ENCODE measurements at regions not wholly inside any gene's neighbourhood (a gene's known extent, or its start where the extent isn't known, plus 50 kb on each side); places are given as distances from the start of the nearest gene placed in this dataset.

DNA sequence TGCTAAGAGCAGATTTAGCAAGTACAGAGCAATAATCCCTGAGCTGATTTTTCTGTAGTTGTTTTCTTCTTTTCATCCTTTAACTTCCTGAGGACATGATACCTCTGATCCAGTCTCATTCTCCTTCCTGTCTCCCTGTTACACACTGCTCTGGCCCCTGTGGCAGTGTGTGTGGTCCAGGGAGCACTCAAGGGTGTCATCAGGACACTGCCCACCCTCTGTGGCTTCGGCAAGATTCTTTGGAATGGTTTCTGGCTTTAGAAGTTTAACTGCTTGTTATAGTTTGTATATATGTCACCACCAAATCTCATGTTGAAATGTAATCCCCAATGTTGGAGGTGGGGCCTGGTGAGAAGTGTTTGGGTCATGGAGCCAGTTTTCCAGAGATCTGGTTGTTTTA lies 637.3 kb downstream of the BCOR start:
- Histone ChIP-seq H3K36me3 (ENCODE audit: control insufficient read depth, insufficient read depth, low read length) (no peaks in the 10 kb centered on the region), H3K4me1 (ENCODE audit: control insufficient read depth, insufficient read depth, low read length) (no peaks in the 10 kb centered on the region), H3K4me3 (ENCODE audit: low read depth, low read length) (no peak overlapping the region), H3K27me3 (ENCODE audit: control insufficient read depth, insufficient read depth, low read length) (no peaks in the 10 kb centered on the region), H3K27ac (ENCODE audit: low read depth, low read length) (no peak overlapping the region), H3K9ac (ENCODE audit: low read depth, low read length) (no peak overlapping the region), H3K9me3 (ENCODE audit: control insufficient read depth, insufficient read depth, low read length) (peaks cover 13% of the 10 kb centered on the region; the same call in 1 of the 2 replicates)

DNA sequence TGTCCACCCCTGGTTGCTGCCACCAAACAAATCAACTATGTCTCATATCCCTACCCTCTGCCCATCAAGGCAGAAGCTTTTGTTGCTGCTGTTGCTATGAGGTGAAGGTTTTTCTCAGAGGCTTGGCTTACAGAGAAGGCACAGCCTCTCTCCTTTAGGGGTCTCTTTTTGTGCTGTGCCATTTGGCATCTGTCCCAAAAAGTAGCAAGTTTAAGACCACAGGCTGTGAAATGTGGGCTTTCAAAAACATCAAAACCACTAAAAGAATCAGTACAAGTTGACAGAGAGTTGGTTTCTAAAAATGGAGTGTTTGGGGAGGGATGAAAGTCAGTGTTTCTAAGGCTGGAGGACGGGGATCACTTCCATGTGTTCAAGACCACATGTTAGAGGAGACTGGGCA lies 634.9 kb downstream of the BCOR start:
- H3K36me3 ChIP-seq (ENCODE audit: control insufficient read depth, insufficient read depth, low read length) = no peaks in the 10 kb centered on the region
- peaks cover 3% of the 10 kb centered on the region; the same call in 1 of the 2 replicates for H3K9me3 ChIP-seq (ENCODE audit: control insufficient read depth, insufficient read depth, low read length)
- no peak overlapping the region for H3K27ac ChIP-seq (ENCODE audit: low read depth, low read length)
- no peak overlapping the region for H3K9ac ChIP-seq (ENCODE audit: low read depth, low read length)
- H3K4me1 ChIP-seq (ENCODE audit: control insufficient read depth, insufficient read depth, low read length) = no peaks in the 10 kb centered on the region
- H3K4me3 ChIP-seq (ENCODE audit: low read depth, low read length) = no peak overlapping the region
- H3K27me3 ChIP-seq (ENCODE audit: control insufficient read depth, insufficient read depth, low read length) = no peaks in the 10 kb centered on the region

DNA sequence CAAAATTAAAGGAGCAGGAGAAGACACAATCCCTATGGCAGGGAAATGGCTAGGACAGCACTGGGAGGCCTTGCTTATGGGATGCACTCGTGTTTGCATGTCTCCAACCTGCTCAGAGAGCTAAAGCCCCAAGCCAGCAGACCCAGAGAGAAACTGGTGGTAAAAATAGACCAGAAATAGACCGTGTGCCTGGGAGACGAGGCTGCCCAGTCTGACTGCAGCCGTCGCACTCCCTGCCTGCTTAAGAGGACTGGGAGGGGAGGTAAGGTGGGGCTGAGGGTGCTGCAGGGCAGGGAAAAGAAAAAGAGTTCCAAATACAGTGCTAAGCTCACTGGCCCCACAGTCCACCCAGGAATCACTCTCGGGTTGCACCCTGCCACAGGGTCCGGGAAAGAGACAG lies 633.5 kb downstream of the BCOR start:
- H3K4me1 ChIP-seq (ENCODE audit: control insufficient read depth, insufficient read depth, low read length) = no peaks in the 10 kb centered on the region
- H3K4me3 ChIP-seq (ENCODE audit: low read depth, low read length) = no peak overlapping the region
- no peak overlapping the region for H3K27ac ChIP-seq (ENCODE audit: low read depth, low read length)
- H3K9me3 ChIP-seq (ENCODE audit: control insufficient read depth, insufficient read depth, low read length) = peaks cover 3% of the 10 kb centered on the region; the same call in 1 of the 2 replicates
- no peaks in the 10 kb centered on the region for H3K36me3 ChIP-seq (ENCODE audit: control insufficient read depth, insufficient read depth, low read length)
- H3K9ac ChIP-seq (ENCODE audit: low read depth, low read length) = no peak overlapping the region
- no peaks in the 10 kb centered on the region for H3K27me3 ChIP-seq (ENCODE audit: control insufficient read depth, insufficient read depth, low read length)

DNA sequence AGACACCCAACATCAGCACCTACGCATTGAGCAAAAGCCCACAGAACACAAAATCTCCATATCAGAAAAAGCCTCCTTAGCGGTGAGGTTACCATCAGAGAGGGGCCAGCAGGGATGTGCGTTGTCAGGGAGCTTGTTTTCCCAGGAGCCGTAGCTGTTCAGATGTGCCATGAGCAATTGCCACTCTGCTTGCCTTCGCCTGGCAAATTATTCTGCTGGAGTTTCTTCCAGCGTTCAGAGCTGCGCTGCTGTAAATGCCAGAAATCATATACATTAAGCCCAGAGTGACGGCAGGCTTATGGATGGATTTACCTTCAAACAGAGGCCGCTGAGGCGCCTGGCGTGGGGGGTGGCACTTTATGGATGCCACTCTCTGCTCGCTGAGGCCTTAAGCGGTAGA lies 632.3 kb downstream of the BCOR start:
- peaks cover 7% of the 10 kb centered on the region; the same call in 1 of the 2 replicates for H3K9me3 ChIP-seq (ENCODE audit: control insufficient read depth, insufficient read depth, low read length)
- H3K9ac ChIP-seq (ENCODE audit: low read depth, low read length) = no peak overlapping the region
- no peak overlapping the region for H3K4me3 ChIP-seq (ENCODE audit: low read depth, low read length)
- H3K27me3 ChIP-seq (ENCODE audit: control insufficient read depth, insufficient read depth, low read length) = no peaks in the 10 kb centered on the region
- no peaks in the 10 kb centered on the region for H3K4me1 ChIP-seq (ENCODE audit: control insufficient read depth, insufficient read depth, low read length)
- no peak overlapping the region for H3K27ac ChIP-seq (ENCODE audit: low read depth, low read length)
- H3K36me3 ChIP-seq (ENCODE audit: control insufficient read depth, insufficient read depth, low read length) = no peaks in the 10 kb centered on the region

DNA sequence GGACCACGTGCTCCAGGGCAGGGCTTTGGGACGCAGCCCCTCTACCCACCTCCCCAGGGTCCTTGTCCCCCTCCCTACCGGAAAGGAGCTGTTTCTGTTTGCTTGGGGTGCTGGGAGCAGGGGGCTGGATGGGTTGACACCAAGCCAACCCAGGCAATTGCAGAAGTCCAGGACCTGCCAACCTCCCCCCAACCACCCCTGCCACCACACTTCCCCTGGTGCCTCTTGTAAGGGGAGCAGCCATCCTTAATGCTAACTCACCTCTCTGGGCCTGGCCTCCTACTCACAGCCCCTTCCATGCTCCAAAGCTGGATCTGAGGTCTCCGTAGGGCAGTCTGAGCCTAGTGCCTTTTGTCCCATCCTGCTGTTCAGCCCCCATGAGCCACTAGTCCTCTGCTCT lies 631.9 kb downstream of the BCOR start:
- Histone ChIP-seq H3K9ac (ENCODE audit: low read depth, low read length) (no peak overlapping the region), H3K9me3 (ENCODE audit: control insufficient read depth, insufficient read depth, low read length) (peaks cover 7% of the 10 kb centered on the region; the same call in 1 of the 2 replicates), H3K4me1 (ENCODE audit: control insufficient read depth, insufficient read depth, low read length) (no peaks in the 10 kb centered on the region), H3K36me3 (ENCODE audit: control insufficient read depth, insufficient read depth, low read length) (no peaks in the 10 kb centered on the region), H3K27me3 (ENCODE audit: control insufficient read depth, insufficient read depth, low read length) (no peaks in the 10 kb centered on the region), H3K4me3 (ENCODE audit: low read depth, low read length) (no peak overlapping the region), H3K27ac (ENCODE audit: low read depth, low read length) (no peak overlapping the region)

DNA sequence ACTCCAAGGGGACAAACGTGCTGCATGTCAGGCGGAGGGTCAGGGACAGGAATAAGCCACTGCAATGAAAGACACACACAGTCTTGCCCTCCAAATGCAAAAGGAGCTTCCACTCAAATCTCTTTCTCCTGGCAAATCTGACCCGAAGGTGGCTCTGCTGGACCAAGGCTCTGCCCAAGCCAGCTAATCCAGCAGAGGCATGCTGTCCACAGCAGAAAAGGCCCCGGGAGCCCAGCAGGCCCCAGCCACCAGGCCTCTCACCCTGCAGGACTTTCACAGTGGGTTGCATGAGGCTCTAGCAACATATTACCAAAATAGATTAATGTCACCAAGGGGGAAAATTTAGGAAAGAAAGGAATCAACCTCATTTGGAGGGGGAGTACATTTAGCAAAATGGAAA lies 628.6 kb downstream of the BCOR start:
- H3K27me3 ChIP-seq (ENCODE audit: control insufficient read depth, insufficient read depth, low read length) = no peaks in the 10 kb centered on the region
- peaks cover 13% of the 10 kb centered on the region for H3K9me3 ChIP-seq (ENCODE audit: control insufficient read depth, insufficient read depth, low read length)
- H3K27ac ChIP-seq (ENCODE audit: low read depth, low read length) = no peak overlapping the region
- no peaks in the 10 kb centered on the region for H3K36me3 ChIP-seq (ENCODE audit: control insufficient read depth, insufficient read depth, low read length)
- no peaks in the 10 kb centered on the region for H3K4me1 ChIP-seq (ENCODE audit: control insufficient read depth, insufficient read depth, low read length)
- H3K9ac ChIP-seq (ENCODE audit: low read depth, low read length) = no peak overlapping the region
- no peak overlapping the region for H3K4me3 ChIP-seq (ENCODE audit: low read depth, low read length)

DNA sequence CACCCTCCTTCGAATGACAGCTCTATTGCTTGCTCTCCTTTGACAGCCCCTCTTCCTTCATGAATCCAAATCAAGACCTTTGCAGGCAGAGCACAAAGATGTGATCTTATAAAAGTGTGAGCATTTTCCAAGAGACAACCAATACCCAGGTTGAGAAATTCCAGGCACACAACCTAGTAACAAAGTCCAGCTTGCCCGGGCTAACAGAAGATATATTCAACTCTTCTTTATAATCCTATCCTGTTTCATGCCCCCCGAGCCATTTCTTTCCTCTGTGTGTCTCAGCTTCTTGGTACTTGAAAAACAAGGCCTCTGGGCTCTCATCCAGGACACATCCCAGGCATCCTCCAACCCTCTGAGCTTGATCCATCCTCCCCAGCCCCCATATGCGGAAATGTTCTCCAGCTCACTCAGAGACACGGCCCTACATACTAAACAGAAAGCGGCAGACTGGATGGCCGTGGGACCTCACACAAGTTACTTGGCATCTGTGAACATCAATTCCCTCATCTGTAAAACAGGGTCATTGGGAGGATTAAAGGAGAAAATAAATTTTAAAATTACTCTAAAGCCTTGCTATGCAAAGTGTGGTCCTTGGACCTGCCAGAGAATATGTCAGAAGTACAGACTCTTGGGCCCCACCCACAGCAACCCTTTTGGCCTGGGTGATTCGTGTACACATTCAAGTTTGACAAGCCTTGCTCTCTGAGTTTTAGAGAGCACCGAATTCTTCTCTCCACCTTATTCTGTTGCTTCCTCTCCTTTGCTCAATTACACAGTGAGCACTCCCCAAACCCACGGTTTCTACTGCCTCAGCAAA lies 627.0 kb downstream of the BCOR start:
- H3K36me3 ChIP-seq (ENCODE audit: control insufficient read depth, insufficient read depth, low read length) = no peaks in the 10 kb centered on the region
- 0 out of 2 replicates have a peak, but pooled peaks cover 4% of the 10 kb centered on the region for H3K4me1 ChIP-seq (ENCODE audit: control insufficient read depth, insufficient read depth, low read length)
- H3K27me3 ChIP-seq (ENCODE audit: control insufficient read depth, insufficient read depth, low read length) = no peaks in the 10 kb centered on the region
- H3K4me3 ChIP-seq (ENCODE audit: low read depth, low read length) = no peak overlapping the region
- H3K27ac ChIP-seq (ENCODE audit: low read depth, low read length) = no peak overlapping the region
- H3K9me3 ChIP-seq (ENCODE audit: control insufficient read depth, insufficient read depth, low read length) = peaks cover 17% of the 10 kb centered on the region
- no peak overlapping the region for H3K9ac ChIP-seq (ENCODE audit: low read depth, low read length)

DNA sequence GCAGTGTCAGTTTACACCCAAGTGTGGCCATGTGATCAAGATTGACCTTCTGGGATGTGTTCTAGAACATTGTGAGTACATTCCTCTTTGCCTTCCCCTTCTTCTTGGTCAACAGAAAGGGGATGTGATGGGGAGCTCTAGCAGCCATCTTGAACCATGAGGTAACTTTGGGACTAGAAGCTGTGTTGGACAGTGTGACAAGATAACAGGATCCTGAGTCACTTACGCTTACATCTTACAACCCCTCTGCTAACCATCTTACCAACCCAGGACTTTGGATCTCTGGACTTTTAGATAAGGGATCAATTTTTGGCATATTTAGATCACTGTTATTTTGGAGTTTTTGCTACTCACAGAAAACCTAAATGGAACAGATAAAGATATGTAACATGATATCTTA lies 625.6 kb downstream of the BCOR start:
- Histone ChIP-seq H3K27ac (ENCODE audit: low read depth, low read length) (no peak overlapping the region), H3K9ac (ENCODE audit: low read depth, low read length) (no peak overlapping the region), H3K4me3 (ENCODE audit: low read depth, low read length) (no peak overlapping the region), H3K27me3 (ENCODE audit: control insufficient read depth, insufficient read depth, low read length) (no peaks in the 10 kb centered on the region), H3K9me3 (ENCODE audit: control insufficient read depth, insufficient read depth, low read length) (peaks cover 20% of the 10 kb centered on the region), H3K36me3 (ENCODE audit: control insufficient read depth, insufficient read depth, low read length) (no peaks in the 10 kb centered on the region), H3K4me1 (ENCODE audit: control insufficient read depth, insufficient read depth, low read length) (0 out of 2 replicates have a peak, but pooled peaks cover 4% of the 10 kb centered on the region)

DNA sequence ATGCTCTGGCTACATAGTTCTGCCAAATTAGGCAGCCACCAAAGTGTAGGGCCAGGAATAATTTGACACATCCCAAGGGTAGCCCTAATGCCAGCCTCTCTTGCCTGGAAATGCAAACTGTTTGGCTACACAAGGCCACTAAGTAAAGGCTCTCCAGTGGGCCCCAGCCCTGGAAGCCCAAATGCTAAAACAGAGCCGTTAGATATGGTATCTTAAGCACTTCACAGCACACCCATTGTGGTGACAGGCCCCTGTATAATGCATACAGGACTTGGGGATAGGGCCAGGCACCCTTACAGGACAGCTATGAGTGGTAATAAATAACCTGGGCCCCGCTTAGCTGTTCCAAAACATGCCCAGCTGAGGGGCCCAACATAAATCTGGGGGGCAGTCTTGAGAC lies 623.9 kb downstream of the BCOR start:
- Histone ChIP-seq H3K9me3 (ENCODE audit: control insufficient read depth, insufficient read depth, low read length) (peaks cover 20% of the 10 kb centered on the region), H3K36me3 (ENCODE audit: control insufficient read depth, insufficient read depth, low read length) (no peaks in the 10 kb centered on the region), H3K4me3 (ENCODE audit: low read depth, low read length) (no peak overlapping the region), H3K27ac (ENCODE audit: low read depth, low read length) (no peak overlapping the region), H3K4me1 (ENCODE audit: control insufficient read depth, insufficient read depth, low read length) (0 out of 2 replicates have a peak, but pooled peaks cover 4% of the 10 kb centered on the region), H3K27me3 (ENCODE audit: control insufficient read depth, insufficient read depth, low read length) (no peaks in the 10 kb centered on the region), H3K9ac (ENCODE audit: low read depth, low read length) (no peak overlapping the region)

DNA sequence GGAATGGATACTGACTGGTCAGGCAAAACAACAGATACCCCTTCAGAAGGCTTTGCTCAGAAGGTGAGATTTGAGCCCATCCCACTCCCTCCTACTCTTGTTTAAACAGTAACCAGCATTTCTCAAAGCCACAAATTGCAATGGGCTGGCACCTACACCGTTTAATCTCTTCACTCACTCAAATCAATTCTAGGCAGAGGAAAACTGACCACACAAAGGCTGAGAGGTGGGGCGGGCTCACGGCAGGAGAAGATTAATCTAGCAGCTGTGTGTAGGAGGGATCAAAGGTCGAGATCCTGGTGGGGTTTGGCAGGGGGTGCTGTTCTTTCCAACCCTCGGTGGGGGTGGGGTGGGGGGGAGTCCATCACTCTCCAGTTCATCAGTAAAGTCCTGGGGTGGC lies 622.4 kb downstream of the BCOR start:
- Histone ChIP-seq H3K9ac (ENCODE audit: low read depth, low read length) (no peak overlapping the region), H3K36me3 (ENCODE audit: control insufficient read depth, insufficient read depth, low read length) (no peaks in the 10 kb centered on the region), H3K27me3 (ENCODE audit: control insufficient read depth, insufficient read depth, low read length) (no peaks in the 10 kb centered on the region), H3K27ac (ENCODE audit: low read depth, low read length) (no peak overlapping the region), H3K4me1 (ENCODE audit: control insufficient read depth, insufficient read depth, low read length) (0 out of 2 replicates have a peak, but pooled peaks cover 4% of the 10 kb centered on the region), H3K4me3 (ENCODE audit: low read depth, low read length) (no peak overlapping the region), H3K9me3 (ENCODE audit: control insufficient read depth, insufficient read depth, low read length) (peaks cover 23% of the 10 kb centered on the region)

DNA sequence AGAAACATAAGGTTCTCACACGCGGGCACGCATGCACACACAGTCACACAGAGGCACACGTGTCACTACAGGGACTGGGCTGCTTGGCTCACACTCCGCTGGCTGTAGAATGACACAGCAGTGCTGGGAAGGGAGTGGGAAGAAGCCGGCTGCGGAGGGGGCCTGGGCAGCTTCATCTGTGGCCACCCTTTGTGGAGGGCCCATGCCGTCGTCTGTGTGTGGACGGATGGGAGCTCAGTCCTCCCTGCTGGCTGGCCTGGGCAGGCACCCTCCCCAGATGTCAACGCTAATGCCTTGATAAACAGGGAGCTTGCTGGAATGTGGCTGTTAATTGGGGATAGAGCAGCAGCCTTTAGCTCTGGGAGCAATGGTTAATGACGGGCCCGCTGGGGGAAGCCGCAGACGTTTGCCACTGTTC lies 621.1 kb downstream of the BCOR start:
- H3K9me3 ChIP-seq (ENCODE audit: control insufficient read depth, insufficient read depth, low read length) = peaks cover 23% of the 10 kb centered on the region
- H3K27me3 ChIP-seq (ENCODE audit: control insufficient read depth, insufficient read depth, low read length) = no peaks in the 10 kb centered on the region
- H3K4me1 ChIP-seq (ENCODE audit: control insufficient read depth, insufficient read depth, low read length) = 0 out of 2 replicates have a peak, but pooled peaks cover 4% of the 10 kb centered on the region
- no peak overlapping the region for H3K27ac ChIP-seq (ENCODE audit: low read depth, low read length)
- H3K9ac ChIP-seq (ENCODE audit: low read depth, low read length) = no peak overlapping the region
- no peaks in the 10 kb centered on the region for H3K36me3 ChIP-seq (ENCODE audit: control insufficient read depth, insufficient read depth, low read length)
- no peak overlapping the region for H3K4me3 ChIP-seq (ENCODE audit: low read depth, low read length)
